GM12878 (cell line): ENCODE measurements at regions not wholly inside any gene's neighbourhood (a gene's known extent, or its start where the extent isn't known, plus 50 kb on each side); places are given as distances from the start of the nearest gene placed in this dataset.

ENCODE experiments used
- SIX5 ChIP-seq: IDR thresholded peaks from 2 replicates; pipeline ENCODE4 v1.6.1; 2011; ENCODE audit warnings: mild to moderate bottlenecking, low read depth, low read length, moderate library complexity; ENCODE audit not compliant: severe bottlenecking
- TF ChIP-seq, protein P1 (sequence below): fragments of 450-650 bp; conservative IDR thresholded peaks from 2 replicates; pipeline ENCODE4 v1.6.1; 2017; ENCODE audit warnings: mild to moderate bottlenecking, moderate library complexity
- TF ChIP-seq, protein P2 (sequence below): fragments of 150-350 bp; IDR thresholded peaks from 2 replicates; pipeline ENCODE4 v1.6.1; 2016; ENCODE audit warnings: low read depth, low read length

- TF ChIP-seq, protein P1, sequence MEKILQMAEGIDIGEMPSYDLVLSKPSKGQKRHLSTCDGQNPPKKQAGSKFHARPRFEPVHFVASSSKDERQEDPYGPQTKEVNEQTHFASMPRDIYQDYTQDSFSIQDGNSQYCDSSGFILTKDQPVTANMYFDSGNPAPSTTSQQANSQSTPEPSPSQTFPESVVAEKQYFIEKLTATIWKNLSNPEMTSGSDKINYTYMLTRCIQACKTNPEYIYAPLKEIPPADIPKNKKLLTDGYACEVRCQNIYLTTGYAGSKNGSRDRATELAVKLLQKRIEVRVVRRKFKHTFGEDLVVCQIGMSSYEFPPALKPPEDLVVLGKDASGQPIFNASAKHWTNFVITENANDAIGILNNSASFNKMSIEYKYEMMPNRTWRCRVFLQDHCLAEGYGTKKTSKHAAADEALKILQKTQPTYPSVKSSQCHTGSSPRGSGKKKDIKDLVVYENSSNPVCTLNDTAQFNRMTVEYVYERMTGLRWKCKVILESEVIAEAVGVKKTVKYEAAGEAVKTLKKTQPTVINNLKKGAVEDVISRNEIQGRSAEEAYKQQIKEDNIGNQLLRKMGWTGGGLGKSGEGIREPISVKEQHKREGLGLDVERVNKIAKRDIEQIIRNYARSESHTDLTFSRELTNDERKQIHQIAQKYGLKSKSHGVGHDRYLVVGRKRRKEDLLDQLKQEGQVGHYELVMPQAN = no peak
- TF ChIP-seq SIX5 = no peak
- TF ChIP-seq, protein P2, sequence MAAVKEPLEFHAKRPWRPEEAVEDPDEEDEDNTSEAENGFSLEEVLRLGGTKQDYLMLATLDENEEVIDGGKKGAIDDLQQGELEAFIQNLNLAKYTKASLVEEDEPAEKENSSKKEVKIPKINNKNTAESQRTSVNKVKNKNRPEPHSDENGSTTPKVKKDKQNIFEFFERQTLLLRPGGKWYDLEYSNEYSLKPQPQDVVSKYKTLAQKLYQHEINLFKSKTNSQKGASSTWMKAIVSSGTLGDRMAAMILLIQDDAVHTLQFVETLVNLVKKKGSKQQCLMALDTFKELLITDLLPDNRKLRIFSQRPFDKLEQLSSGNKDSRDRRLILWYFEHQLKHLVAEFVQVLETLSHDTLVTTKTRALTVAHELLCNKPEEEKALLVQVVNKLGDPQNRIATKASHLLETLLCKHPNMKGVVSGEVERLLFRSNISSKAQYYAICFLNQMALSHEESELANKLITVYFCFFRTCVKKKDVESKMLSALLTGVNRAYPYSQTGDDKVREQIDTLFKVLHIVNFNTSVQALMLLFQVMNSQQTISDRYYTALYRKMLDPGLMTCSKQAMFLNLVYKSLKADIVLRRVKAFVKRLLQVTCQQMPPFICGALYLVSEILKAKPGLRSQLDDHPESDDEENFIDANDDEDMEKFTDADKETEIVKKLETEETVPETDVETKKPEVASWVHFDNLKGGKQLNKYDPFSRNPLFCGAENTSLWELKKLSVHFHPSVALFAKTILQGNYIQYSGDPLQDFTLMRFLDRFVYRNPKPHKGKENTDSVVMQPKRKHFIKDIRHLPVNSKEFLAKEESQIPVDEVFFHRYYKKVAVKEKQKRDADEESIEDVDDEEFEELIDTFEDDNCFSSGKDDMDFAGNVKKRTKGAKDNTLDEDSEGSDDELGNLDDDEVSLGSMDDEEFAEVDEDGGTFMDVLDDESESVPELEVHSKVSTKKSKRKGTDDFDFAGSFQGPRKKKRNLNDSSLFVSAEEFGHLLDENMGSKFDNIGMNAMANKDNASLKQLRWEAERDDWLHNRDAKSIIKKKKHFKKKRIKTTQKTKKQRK = no peak
Measured at GRCh38 chr19:30681162-30682100, 309.2 kb downstream of the ZNF536 start.
